ENCODE measurements at regions not wholly inside any gene's neighbourhood (a gene's known extent, or its start where the extent isn't known, plus 50 kb on each side); places are given as distances from the start of the nearest gene placed in this dataset.

- TF ChIP-seq ARID4B (CRISPR knock-in tag; IDR thresholded peaks at IDR 0.05; ENCODE audit: borderline replicate concordance) (no peak), ZNF219 (CRISPR knock-in tag; IDR thresholded peaks at IDR 0.05; ENCODE audit: borderline replicate concordance) (no peak), ATF3 (CRISPR knock-in tag; conservative IDR thresholded peaks at IDR 0.05) (no peak), ZNF281 (CRISPR knock-in tag; IDR thresholded peaks at IDR 0.05) (no peak), SMAD3 (CRISPR knock-in tag; IDR thresholded peaks at IDR 0.05; ENCODE audit: borderline replicate concordance) (no peak), NR3C1 (CRISPR knock-in tag; conservative IDR thresholded peaks at IDR 0.05; ENCODE audit: low read depth) (no peak), ZNF671 (CRISPR knock-in tag; IDR thresholded peaks at IDR 0.05) (no peak), HMGXB4 (CRISPR knock-in tag; IDR thresholded peaks at IDR 0.05) (no peak), TEAD1 (CRISPR knock-in tag; IDR thresholded peaks at IDR 0.05) (no peak), SOX15 (CRISPR knock-in tag; IDR thresholded peaks at IDR 0.05) (no peak)
- TF ChIP-seq, protein P1, sequence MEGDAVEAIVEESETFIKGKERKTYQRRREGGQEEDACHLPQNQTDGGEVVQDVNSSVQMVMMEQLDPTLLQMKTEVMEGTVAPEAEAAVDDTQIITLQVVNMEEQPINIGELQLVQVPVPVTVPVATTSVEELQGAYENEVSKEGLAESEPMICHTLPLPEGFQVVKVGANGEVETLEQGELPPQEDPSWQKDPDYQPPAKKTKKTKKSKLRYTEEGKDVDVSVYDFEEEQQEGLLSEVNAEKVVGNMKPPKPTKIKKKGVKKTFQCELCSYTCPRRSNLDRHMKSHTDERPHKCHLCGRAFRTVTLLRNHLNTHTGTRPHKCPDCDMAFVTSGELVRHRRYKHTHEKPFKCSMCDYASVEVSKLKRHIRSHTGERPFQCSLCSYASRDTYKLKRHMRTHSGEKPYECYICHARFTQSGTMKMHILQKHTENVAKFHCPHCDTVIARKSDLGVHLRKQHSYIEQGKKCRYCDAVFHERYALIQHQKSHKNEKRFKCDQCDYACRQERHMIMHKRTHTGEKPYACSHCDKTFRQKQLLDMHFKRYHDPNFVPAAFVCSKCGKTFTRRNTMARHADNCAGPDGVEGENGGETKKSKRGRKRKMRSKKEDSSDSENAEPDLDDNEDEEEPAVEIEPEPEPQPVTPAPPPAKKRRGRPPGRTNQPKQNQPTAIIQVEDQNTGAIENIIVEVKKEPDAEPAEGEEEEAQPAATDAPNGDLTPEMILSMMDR (IDR thresholded peaks at IDR 0.05) = no peak
- TF ChIP-seq, protein P2, sequence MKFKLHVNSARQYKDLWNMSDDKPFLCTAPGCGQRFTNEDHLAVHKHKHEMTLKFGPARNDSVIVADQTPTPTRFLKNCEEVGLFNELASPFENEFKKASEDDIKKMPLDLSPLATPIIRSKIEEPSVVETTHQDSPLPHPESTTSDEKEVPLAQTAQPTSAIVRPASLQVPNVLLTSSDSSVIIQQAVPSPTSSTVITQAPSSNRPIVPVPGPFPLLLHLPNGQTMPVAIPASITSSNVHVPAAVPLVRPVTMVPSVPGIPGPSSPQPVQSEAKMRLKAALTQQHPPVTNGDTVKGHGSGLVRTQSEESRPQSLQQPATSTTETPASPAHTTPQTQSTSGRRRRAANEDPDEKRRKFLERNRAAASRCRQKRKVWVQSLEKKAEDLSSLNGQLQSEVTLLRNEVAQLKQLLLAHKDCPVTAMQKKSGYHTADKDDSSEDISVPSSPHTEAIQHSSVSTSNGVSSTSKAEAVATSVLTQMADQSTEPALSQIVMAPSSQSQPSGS (CRISPR knock-in tag; IDR thresholded peaks at IDR 0.05; ENCODE audit: borderline replicate concordance, low read depth) = no peak
- TF ChIP-seq, protein P3, sequence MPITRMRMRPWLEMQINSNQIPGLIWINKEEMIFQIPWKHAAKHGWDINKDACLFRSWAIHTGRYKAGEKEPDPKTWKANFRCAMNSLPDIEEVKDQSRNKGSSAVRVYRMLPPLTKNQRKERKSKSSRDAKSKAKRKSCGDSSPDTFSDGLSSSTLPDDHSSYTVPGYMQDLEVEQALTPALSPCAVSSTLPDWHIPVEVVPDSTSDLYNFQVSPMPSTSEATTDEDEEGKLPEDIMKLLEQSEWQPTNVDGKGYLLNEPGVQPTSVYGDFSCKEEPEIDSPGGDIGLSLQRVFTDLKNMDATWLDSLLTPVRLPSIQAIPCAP (CRISPR knock-in tag; IDR thresholded peaks at IDR 0.05) = no peak
- TF ChIP-seq, protein P4, sequence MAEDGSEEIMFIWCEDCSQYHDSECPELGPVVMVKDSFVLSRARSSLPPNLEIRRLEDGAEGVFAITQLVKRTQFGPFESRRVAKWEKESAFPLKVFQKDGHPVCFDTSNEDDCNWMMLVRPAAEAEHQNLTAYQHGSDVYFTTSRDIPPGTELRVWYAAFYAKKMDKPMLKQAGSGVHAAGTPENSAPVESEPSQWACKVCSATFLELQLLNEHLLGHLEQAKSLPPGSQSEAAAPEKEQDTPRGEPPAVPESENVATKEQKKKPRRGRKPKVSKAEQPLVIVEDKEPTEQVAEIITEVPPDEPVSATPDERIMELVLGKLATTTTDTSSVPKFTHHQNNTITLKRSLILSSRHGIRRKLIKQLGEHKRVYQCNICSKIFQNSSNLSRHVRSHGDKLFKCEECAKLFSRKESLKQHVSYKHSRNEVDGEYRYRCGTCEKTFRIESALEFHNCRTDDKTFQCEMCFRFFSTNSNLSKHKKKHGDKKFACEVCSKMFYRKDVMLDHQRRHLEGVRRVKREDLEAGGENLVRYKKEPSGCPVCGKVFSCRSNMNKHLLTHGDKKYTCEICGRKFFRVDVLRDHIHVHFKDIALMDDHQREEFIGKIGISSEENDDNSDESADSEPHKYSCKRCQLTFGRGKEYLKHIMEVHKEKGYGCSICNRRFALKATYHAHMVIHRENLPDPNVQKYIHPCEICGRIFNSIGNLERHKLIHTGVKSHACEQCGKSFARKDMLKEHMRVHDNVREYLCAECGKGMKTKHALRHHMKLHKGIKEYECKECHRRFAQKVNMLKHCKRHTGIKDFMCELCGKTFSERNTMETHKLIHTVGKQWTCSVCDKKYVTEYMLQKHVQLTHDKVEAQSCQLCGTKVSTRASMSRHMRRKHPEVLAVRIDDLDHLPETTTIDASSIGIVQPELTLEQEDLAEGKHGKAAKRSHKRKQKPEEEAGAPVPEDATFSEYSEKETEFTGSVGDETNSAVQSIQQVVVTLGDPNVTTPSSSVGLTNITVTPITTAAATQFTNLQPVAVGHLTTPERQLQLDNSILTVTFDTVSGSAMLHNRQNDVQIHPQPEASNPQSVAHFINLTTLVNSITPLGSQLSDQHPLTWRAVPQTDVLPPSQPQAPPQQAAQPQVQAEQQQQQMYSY (CRISPR knock-in tag; IDR thresholded peaks at IDR 0.05) = no peak
Measured at GRCh38 chr6:25169553-25169952, 109.6 kb upstream of the CARMIL1 start (continued).

All from WTC11 (cell line).